ENCODE measurements at regions not wholly inside any gene's neighbourhood (a gene's known extent, or its start where the extent isn't known, plus 50 kb on each side); places are given as distances from the start of the nearest gene placed in this dataset.

DNA sequence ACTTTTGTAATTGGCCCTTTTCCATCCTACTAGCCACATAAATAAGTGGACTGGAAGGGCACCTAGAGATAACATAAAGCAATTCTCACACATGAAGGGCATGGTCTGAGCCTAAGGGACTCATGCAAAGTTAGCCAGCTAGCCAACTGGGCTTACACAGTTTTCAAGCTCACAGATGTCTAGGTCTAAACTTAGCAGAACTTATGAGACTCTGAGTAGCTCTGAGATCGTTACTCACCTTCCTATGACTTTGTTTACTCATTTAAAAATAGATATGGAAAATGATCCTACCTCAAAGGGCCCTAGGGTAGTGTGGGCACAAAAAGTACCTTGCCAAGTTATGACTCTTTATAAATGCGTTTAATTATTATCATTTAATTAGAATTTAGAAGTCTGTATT is 410.4 kb upstream of the MPDZ start:
- TF ChIP-seq, protein P1, sequence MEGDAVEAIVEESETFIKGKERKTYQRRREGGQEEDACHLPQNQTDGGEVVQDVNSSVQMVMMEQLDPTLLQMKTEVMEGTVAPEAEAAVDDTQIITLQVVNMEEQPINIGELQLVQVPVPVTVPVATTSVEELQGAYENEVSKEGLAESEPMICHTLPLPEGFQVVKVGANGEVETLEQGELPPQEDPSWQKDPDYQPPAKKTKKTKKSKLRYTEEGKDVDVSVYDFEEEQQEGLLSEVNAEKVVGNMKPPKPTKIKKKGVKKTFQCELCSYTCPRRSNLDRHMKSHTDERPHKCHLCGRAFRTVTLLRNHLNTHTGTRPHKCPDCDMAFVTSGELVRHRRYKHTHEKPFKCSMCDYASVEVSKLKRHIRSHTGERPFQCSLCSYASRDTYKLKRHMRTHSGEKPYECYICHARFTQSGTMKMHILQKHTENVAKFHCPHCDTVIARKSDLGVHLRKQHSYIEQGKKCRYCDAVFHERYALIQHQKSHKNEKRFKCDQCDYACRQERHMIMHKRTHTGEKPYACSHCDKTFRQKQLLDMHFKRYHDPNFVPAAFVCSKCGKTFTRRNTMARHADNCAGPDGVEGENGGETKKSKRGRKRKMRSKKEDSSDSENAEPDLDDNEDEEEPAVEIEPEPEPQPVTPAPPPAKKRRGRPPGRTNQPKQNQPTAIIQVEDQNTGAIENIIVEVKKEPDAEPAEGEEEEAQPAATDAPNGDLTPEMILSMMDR (IDR thresholded peaks at IDR 0.05; ENCODE audit: low read length): no peak
- no peak for TF ChIP-seq EZH2 (IDR thresholded peaks at IDR 0.05; ENCODE audit: borderline replicate concordance, low read length)
